HepG2 (cell line): ENCODE measurements at regions not wholly inside any gene's neighbourhood (a gene's known extent, or its start where the extent isn't known, plus 50 kb on each side); places are given as distances from the start of the nearest gene placed in this dataset.

Experiments used
- CHD2 ChIP-seq: IDR thresholded peaks from 2 replicates; pipeline ENCODE4 v1.6.1; 2011; ENCODE audit warnings: low read depth, low read length, improper control_type of control experiment
- ESRRA ChIP-seq: sonication (generic); formaldehyde crosslinking; IDR thresholded peaks from 2 replicates; pipeline ENCODE4 v1.5.1; 2020; ENCODE audit warnings: mild to moderate bottlenecking, low read depth, missing genetic modification reagents
- EZH2 ChIP-seq: conservative IDR thresholded peaks from 2 replicates; pipeline ENCODE4 v1.6.1; 2012; ENCODE audit warnings: mild to moderate bottlenecking, low read depth, low read length, moderate library complexity
- FOSL1 ChIP-seq: sonication (generic); formaldehyde crosslinking; IDR thresholded peaks from 2 replicates; pipeline ENCODE4 v1.9.0; 2021; ENCODE audit warnings: missing genetic modification reagents, borderline replicate concordance
- MAFF ChIP-seq: IDR thresholded peaks from 2 replicates; pipeline ENCODE4 v1.6.1; 2011; ENCODE audit warnings: low read depth, low read length, improper control_type of control experiment
- MXI1 ChIP-seq: IDR thresholded peaks from 3 replicates; pipeline ENCODE4 v1.6.1; 2012; ENCODE audit warnings: low read depth, low read length, inconsistent platforms, borderline replicate concordance
- YY1 ChIP-seq: IDR thresholded peaks from 2 replicates; pipeline ENCODE4 v1.6.1; 2011; ENCODE audit warnings: low read length, low read depth, moderate library complexity, mild to moderate bottlenecking; ENCODE audit not compliant: insufficient read depth, insufficient replicate concordance
- ZFP36L2 ChIP-seq: sonication (generic); formaldehyde crosslinking; IDR thresholded peaks from 2 replicates; pipeline ENCODE4 v1.4.0; 2020; ENCODE audit warnings: missing genetic modification reagents
- ZFP62 ChIP-seq: sonication (generic); formaldehyde crosslinking; IDR thresholded peaks from 2 replicates; pipeline ENCODE4 v1.4.0; 2020; ENCODE audit warnings: missing genetic modification reagents
- ZNF34 ChIP-seq: sonication (generic); formaldehyde crosslinking; IDR thresholded peaks from 2 replicates; pipeline ENCODE4 v1.4.0; 2020; ENCODE audit warnings: mild to moderate bottlenecking, missing genetic modification reagents, borderline replicate concordance
- TF ChIP-seq, protein P1 (sequence below): sonication (generic); formaldehyde crosslinking; IDR thresholded peaks from 2 replicates; pipeline ENCODE4 v1.5.0; 2020; ENCODE audit warnings: mild to moderate bottlenecking, missing genetic modification reagents, moderate library complexity
- TF ChIP-seq, protein P2 (sequence below), 2 experiments: sonication (generic) in 1 of 2; formaldehyde crosslinking in 1 of 2; IDR thresholded peaks; 2 replicates each; pipeline versions ENCODE4 v1.4.0 to v1.6.1; 2018 to 2020; ENCODE audit warnings: missing genetic modification reagents in 2 of 2, borderline replicate concordance in 1 of 2, low read depth in 1 of 2, mild to moderate bottlenecking in 1 of 2, missing biosample characterization in 1 of 2
- TF ChIP-seq, protein P3 (sequence below): sonication (generic); formaldehyde crosslinking; IDR thresholded peaks from 2 replicates; pipeline ENCODE4 v1.4.0; 2020; ENCODE audit warnings: missing genetic modification reagents

DNA sequence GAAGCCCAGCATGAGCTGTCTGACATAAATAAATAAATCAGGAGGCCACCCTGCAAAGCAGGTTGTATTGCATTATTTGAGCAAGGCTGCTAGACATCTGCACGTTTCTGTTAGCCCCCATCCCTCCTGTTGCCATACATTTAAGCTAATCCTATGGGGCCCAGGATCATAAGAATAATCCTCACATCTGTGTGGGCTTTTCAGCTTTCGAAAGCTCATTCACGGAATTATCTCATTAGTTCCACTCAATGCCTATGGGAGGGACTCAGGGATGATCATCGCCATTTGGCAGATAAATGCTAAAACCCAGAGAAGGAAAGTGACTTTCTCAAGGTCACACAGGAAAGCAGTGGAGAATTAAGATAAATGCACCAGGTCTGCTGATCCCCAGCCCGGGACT, 123.4 kb downstream of the TLE3 start:
- no peak for TF ChIP-seq YY1
- TF ChIP-seq, protein P1, sequence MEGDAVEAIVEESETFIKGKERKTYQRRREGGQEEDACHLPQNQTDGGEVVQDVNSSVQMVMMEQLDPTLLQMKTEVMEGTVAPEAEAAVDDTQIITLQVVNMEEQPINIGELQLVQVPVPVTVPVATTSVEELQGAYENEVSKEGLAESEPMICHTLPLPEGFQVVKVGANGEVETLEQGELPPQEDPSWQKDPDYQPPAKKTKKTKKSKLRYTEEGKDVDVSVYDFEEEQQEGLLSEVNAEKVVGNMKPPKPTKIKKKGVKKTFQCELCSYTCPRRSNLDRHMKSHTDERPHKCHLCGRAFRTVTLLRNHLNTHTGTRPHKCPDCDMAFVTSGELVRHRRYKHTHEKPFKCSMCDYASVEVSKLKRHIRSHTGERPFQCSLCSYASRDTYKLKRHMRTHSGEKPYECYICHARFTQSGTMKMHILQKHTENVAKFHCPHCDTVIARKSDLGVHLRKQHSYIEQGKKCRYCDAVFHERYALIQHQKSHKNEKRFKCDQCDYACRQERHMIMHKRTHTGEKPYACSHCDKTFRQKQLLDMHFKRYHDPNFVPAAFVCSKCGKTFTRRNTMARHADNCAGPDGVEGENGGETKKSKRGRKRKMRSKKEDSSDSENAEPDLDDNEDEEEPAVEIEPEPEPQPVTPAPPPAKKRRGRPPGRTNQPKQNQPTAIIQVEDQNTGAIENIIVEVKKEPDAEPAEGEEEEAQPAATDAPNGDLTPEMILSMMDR (CRISPR knock-in tag) = no peak
- no peak for TF ChIP-seq CHD2
- TF ChIP-seq MAFF = no peak
- no peak for TF ChIP-seq ZFP62 (CRISPR knock-in tag)
- no peak for TF ChIP-seq ESRRA (CRISPR knock-in tag)
- TF ChIP-seq ZNF34 (CRISPR knock-in tag) = no peak
- no peak for TF ChIP-seq FOSL1
- TF ChIP-seq ZFP36L2 (CRISPR knock-in tag) = no peak
- TF ChIP-seq, protein P2, sequence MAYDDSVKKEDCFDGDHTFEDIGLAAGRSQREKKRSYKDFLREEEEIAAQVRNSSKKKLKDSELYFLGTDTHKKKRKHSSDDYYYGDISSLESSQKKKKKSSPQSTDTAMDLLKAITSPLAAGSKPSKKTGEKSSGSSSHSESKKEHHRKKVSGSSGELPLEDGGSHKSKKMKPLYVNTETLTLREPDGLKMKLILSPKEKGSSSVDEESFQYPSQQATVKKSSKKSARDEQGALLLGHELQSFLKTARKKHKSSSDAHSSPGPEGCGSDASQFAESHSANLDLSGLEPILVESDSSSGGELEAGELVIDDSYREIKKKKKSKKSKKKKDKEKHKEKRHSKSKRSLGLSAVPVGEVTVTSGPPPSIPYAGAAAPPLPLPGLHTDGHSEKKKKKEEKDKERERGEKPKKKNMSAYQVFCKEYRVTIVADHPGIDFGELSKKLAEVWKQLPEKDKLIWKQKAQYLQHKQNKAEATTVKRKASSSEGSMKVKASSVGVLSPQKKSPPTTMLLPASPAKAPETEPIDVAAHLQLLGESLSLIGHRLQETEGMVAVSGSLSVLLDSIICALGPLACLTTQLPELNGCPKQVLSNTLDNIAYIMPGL (CRISPR knock-in tag; IDR thresholded peaks at IDR 0.05; ENCODE audit: borderline replicate concordance in 1 of 2, low read depth in 1 of 2) = no peak
- TF ChIP-seq, protein P3, sequence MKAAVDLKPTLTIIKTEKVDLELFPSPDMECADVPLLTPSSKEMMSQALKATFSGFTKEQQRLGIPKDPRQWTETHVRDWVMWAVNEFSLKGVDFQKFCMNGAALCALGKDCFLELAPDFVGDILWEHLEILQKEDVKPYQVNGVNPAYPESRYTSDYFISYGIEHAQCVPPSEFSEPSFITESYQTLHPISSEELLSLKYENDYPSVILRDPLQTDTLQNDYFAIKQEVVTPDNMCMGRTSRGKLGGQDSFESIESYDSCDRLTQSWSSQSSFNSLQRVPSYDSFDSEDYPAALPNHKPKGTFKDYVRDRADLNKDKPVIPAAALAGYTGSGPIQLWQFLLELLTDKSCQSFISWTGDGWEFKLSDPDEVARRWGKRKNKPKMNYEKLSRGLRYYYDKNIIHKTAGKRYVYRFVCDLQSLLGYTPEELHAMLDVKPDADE (CRISPR knock-in tag) = no peak
- TF ChIP-seq EZH2 = no peak
- no peak for TF ChIP-seq MXI1
